GM06990 (cell line): ENCODE measurements at regions not wholly inside any gene's neighbourhood (a gene's known extent, or its start where the extent isn't known, plus 50 kb on each side); places are given as distances from the start of the nearest gene placed in this dataset.

ENCODE experiments used
- DNase-seq: peaks from one replicate; pipeline ENCODE4 v3.0.0-alpha.2; 2011; ENCODE audit not compliant: insufficient read length; ENCODE audit errors: extremely low read depth
- H3K27me3 ChIP-seq: replicated peaks from 2 replicates; pipeline ENCODE4 v1.6.0; 2011; ENCODE audit warnings: low read length; ENCODE audit not compliant: control insufficient read depth, insufficient read depth
- H3K36me3 ChIP-seq: 2 replicates; pipeline ENCODE4 v1.5.1; 2011; ENCODE audit warnings: low read length; ENCODE audit not compliant: control insufficient read depth, insufficient read depth
- H3K4me3 ChIP-seq: replicated peaks from 2 replicates; pipeline ENCODE4 v1.5.1; 2011; ENCODE audit warnings: low read depth, mild to moderate bottlenecking, control low read depth, low read length
- CTCF ChIP-seq: IDR thresholded peaks from 2 replicates; pipeline ENCODE4 v1.5.1; 2011; ENCODE audit warnings: low read length, control low read depth, mild to moderate bottlenecking, inconsistent platforms; ENCODE audit not compliant: insufficient read depth, poor library complexity, severe bottlenecking

GRCh38 chr10:52988923-52989322 is 216.3 kb upstream of the MBL2 start:
- H3K4me3 ChIP-seq = no peak overlapping the region
- DNase-seq = no peak
- no peak for TF ChIP-seq CTCF
- H3K27me3 ChIP-seq = no peaks in the 10 kb centered on the region
- H3K36me3 ChIP-seq = no peaks in the 10 kb centered on the region

GRCh38 chr10:52986125-52986524 is 213.5 kb upstream of the MBL2 start:
- TF ChIP-seq CTCF = no peak
- no peak for DNase-seq
- H3K36me3 ChIP-seq = no peaks in the 10 kb centered on the region
- no peak overlapping the region for H3K4me3 ChIP-seq
- no peaks in the 10 kb centered on the region for H3K27me3 ChIP-seq

- no peaks in the 10 kb centered on the region for H3K27me3 ChIP-seq
- DNase-seq = no peak
- H3K4me3 ChIP-seq = no peak overlapping the region
- no peaks in the 10 kb centered on the region for H3K36me3 ChIP-seq
- no peak for TF ChIP-seq CTCF
Measured at GRCh38 chr10:52984169-52984568, 211.6 kb upstream of the MBL2 start.

- H3K27me3 ChIP-seq = no peaks in the 10 kb centered on the region
- H3K36me3 ChIP-seq = no peaks in the 10 kb centered on the region
- no peak for TF ChIP-seq CTCF
- H3K4me3 ChIP-seq = no peak overlapping the region
- DNase-seq = no peak
Measured at GRCh38 chr10:52979295-52979990, 206.9 kb upstream of the MBL2 start.

GRCh38 chr10:52977581-52977980 is 205.0 kb upstream of the MBL2 start:
- Histone ChIP-seq H3K4me3 (no peak overlapping the region), H3K27me3 (no peaks in the 10 kb centered on the region), H3K36me3 (no peaks in the 10 kb centered on the region)
- DNase-seq = no peak
- no peak for TF ChIP-seq CTCF
